NT2/D1 (cell line): ENCODE measurements at regions not wholly inside any gene's neighbourhood (a gene's known extent, or its start where the extent isn't known, plus 50 kb on each side); places are given as distances from the start of the nearest gene placed in this dataset.

Source experiments
- DNase-seq: peaks from one replicate; pipeline ENCODE4 v3.0.0-alpha.2; 2011; ENCODE audit warnings: low read depth, low spot score
- H3K27me3 ChIP-seq: 2 replicates; pipeline ENCODE4 v1.6.0; 2011; ENCODE audit warnings: mild to moderate bottlenecking; ENCODE audit not compliant: insufficient read length, insufficient read depth
- H3K36me3 ChIP-seq: 2 replicates; pipeline ENCODE4 v1.6.1; 2011; ENCODE audit warnings: mild to moderate bottlenecking, low read length, mixed read lengths; ENCODE audit not compliant: insufficient read depth, insufficient read length
- H3K4me1 ChIP-seq: 2 replicates; pipeline ENCODE4 v1.5.1; 2011; ENCODE audit not compliant: insufficient read depth, insufficient read length
- H3K4me3 ChIP-seq: 2 replicates; pipeline ENCODE4 v1.5.1; 2011; ENCODE audit warnings: low read depth; ENCODE audit not compliant: insufficient read length
- H3K9ac ChIP-seq: 2 replicates; pipeline ENCODE4 v1.6.0; 2011; ENCODE audit warnings: low read depth; ENCODE audit not compliant: insufficient read length
- H3K9me3 ChIP-seq: 2 replicates; pipeline ENCODE4 v1.5.1; 2011; ENCODE audit warnings: mild to moderate bottlenecking, low read length; ENCODE audit not compliant: insufficient read depth
- SUZ12 ChIP-seq: IDR thresholded peaks from 2 replicates; pipeline ENCODE4 v1.6.1; 2011; ENCODE audit not compliant: insufficient read length, insufficient read depth; ENCODE audit errors: extremely low read depth
- YY1 ChIP-seq: IDR thresholded peaks from 2 replicates; pipeline ENCODE4 v1.6.1; 2011; ENCODE audit not compliant: insufficient read length, insufficient read depth
- ZNF274 ChIP-seq: IDR thresholded peaks from 2 replicates; pipeline ENCODE4 v1.6.1; 2011; ENCODE audit warnings: mild to moderate bottlenecking, low read depth, low read length

DNA sequence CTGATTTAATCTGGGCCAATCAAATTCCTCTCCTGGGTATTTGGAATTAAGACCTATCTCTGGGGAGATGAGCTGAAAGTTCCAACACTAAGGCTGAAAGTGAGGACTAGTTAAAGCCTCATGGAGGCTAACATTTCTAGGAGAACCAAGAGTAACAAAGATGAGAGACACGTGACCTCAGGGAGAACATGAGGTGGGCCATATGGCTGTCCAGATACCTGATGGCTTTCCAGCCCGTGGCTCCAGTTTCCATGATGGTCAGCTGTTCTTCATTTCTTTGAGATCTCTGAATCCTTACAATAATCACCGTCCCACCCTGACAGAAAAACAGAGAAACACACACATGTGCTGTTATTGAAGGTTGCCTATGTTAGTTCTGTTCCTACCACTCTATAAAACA lies 66.1 kb downstream of the LEPR start:
- no peaks in the 10 kb centered on the region for H3K27me3 ChIP-seq

DNA sequence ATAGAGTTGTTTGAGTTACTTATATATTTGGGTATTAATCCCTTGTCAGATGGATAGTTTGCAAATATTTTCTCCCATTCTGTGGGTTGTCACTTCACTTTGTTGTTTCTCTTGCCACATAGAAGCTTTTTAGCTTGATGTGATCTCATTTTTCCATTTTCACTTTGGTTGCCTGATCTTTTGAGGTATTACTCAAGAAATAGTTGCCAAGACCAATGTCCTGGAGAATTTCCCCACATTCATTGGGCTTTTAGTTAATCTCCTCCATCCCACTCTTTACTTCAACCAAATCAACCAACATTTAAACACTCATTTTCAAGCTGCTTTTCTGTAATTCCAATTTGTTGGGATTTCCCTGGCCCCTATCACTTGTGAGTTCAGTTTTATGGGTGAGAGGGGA lies 69.0 kb downstream of the LEPR start:
- no peak for DNase-seq
- Histone ChIP-seq H3K9ac (no peak overlapping the region), H3K4me3 (no peak overlapping the region), H3K27me3 (no peaks in the 10 kb centered on the region), H3K9me3 (no peaks in the 10 kb centered on the region), H3K4me1 (no peaks in the 10 kb centered on the region), H3K36me3 (no peaks in the 10 kb centered on the region)
- TF ChIP-seq SUZ12 (no peak), YY1 (no peak), ZNF274 (no peak)

More for the DNA sequence above, 66.1 kb downstream of the LEPR start:
- DNase-seq: no peak
- no peaks in the 10 kb centered on the region for H3K4me1 ChIP-seq
- H3K36me3 ChIP-seq: no peaks in the 10 kb centered on the region
- no peak overlapping the region for H3K4me3 ChIP-seq
- H3K9me3 ChIP-seq: no peaks in the 10 kb centered on the region
- TF ChIP-seq SUZ12 (no peak), YY1 (no peak), ZNF274 (no peak)
- H3K9ac ChIP-seq: no peak overlapping the region

DNA sequence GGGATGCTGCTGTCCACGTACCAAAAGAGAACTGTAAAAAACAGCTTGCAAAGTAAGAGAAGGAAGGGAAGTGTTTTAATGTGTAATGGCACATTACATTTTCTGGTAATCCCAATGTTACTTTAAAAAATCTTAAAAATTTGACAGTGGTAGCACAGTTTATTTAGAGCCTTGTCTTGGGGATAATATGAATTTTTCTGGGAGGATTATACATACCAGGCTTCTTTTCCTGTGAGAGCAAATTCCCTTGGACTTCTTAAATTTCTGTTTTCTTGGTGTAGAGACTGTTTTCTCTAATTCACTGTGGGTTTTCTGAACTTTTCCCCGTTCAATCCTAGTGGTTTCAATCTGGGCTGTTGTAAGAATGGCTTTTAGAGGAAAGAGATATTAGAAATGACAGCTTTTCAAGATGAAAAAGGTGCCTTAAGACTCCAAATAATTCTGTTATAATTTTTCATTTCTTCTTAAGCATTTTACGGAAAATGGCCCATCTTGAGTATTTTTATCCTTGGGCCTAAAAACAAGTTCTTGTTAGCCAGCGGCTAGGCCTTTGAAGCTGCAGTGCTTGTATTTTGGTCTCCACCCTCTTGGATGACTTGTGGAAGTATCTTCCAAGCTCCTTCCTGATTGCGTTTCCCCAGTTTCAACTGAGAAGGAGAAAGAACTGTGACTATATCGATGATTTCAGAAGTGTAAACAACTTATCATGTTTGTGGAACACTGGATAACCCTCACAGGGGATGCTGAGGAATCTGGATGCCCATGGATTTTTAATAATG lies 70.0 kb downstream of the LEPR start:
- Histone ChIP-seq H3K9me3 (no peaks in the 10 kb centered on the region), H3K4me1 (no peaks in the 10 kb centered on the region), H3K36me3 (no peaks in the 10 kb centered on the region), H3K9ac (no peak overlapping the region), H3K27me3 (no peaks in the 10 kb centered on the region), H3K4me3 (no peak overlapping the region)
- no peak for DNase-seq
- TF ChIP-seq SUZ12 (no peak), YY1 (no peak), ZNF274 (no peak)

DNA sequence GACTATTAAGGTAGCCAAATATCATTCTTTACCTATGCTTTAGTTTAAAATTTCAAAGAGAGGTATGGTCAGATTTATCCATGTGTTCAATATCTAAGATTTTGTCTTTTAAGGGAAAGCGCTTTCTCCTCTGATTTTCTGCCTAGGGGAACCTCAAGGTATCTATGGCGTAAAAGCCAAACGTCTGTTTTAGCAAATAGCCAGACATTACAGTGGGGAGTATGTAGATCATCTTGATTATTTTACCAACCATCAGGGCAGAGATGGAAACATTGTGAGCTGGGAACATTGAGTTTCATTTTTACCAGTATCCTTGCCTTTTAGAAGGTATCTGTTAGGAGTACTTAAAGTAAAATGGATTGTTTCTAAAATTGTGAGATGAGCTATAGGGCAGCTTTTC lies 71.0 kb downstream of the LEPR start:
- H3K9me3 ChIP-seq: no peaks in the 10 kb centered on the region
- no peak overlapping the region for H3K9ac ChIP-seq
- no peak overlapping the region for H3K4me3 ChIP-seq
- TF ChIP-seq ZNF274 (no peak), SUZ12 (no peak), YY1 (no peak)
- no peaks in the 10 kb centered on the region for H3K36me3 ChIP-seq
- H3K4me1 ChIP-seq: no peaks in the 10 kb centered on the region
- no peak for DNase-seq
- no peaks in the 10 kb centered on the region for H3K27me3 ChIP-seq

DNA sequence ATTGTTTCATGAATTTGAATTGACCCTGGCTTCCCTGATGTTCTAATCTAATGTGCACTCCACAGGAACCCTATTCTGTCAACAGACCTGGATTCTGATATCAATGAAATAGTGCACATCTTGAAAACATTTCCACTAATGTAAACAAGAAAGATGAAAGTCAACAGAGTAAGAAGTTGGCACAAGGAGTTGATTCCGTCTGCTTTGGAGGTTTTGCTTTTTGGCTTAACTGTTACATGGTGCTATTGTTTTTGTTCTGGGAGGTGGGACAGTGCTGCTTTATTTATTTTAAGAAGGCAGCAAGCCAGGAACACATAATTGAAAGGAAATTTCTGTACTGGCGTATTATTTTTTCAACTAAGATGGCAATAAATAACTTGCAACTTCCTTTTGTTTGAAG lies 73.3 kb downstream of the LEPR start:
- no peaks in the 10 kb centered on the region for H3K9me3 ChIP-seq
- no peak overlapping the region for H3K4me3 ChIP-seq
- DNase-seq: no peak
- no peaks in the 10 kb centered on the region for H3K36me3 ChIP-seq
- no peak overlapping the region for H3K9ac ChIP-seq
- no peaks in the 10 kb centered on the region for H3K4me1 ChIP-seq
- no peaks in the 10 kb centered on the region for H3K27me3 ChIP-seq
- TF ChIP-seq ZNF274 (no peak), SUZ12 (no peak), YY1 (no peak)

DNA sequence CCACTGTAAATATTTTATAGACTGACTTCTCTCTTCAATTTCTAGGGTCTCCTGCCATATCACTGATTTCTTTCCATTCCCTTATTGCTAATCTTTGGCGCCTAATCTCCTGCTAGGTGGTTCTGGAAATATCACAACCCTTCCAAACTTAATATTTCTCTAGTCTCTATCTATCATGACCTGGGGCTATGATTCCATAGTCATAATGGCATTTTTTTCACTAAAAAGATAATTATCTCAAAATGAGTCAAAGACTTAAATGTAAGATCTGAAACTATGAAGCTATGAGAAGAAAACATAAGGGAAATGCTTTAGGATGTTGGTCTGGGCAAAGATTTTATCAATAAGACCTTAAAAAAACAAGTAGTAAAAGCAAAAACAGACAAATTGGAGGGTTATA lies 74.2 kb downstream of the LEPR start:
- Histone ChIP-seq H3K4me1 (no peaks in the 10 kb centered on the region), H3K4me3 (no peak overlapping the region), H3K9me3 (no peaks in the 10 kb centered on the region), H3K9ac (no peak overlapping the region), H3K27me3 (no peaks in the 10 kb centered on the region), H3K36me3 (no peaks in the 10 kb centered on the region)
- no peak for DNase-seq
- TF ChIP-seq ZNF274 (no peak), SUZ12 (no peak)

DNA sequence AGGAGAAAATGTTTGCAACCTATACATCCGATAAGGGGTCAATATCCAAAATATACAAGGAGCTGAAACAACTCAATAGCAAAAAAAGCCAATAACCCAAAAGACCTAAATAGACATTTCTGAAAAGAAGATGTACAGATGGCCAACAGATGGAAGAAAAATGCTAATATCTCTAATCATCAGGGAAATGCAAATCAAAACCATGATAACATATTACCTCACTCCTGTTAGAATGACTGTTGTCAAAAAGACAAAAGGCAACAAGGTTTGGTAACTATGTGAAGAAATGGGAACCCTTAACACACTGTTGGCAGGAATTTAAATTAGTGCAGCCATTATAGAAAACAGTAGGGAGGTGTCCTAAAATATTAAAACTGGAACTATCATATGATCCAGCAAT lies 74.7 kb downstream of the LEPR start:
- Histone ChIP-seq H3K27me3 (no peaks in the 10 kb centered on the region), H3K36me3 (no peaks in the 10 kb centered on the region), H3K9ac (no peak overlapping the region), H3K4me3 (no peak overlapping the region), H3K9me3 (no peaks in the 10 kb centered on the region), H3K4me1 (no peaks in the 10 kb centered on the region)
- no peak for TF ChIP-seq ZNF274
- no peak for TF ChIP-seq YY1
- TF ChIP-seq SUZ12: no peak
- DNase-seq: no peak
